ENCODE measurements at regions not wholly inside any gene's neighbourhood (a gene's known extent, or its start where the extent isn't known, plus 50 kb on each side); places are given as distances from the start of the nearest gene placed in this dataset.

DNA sequence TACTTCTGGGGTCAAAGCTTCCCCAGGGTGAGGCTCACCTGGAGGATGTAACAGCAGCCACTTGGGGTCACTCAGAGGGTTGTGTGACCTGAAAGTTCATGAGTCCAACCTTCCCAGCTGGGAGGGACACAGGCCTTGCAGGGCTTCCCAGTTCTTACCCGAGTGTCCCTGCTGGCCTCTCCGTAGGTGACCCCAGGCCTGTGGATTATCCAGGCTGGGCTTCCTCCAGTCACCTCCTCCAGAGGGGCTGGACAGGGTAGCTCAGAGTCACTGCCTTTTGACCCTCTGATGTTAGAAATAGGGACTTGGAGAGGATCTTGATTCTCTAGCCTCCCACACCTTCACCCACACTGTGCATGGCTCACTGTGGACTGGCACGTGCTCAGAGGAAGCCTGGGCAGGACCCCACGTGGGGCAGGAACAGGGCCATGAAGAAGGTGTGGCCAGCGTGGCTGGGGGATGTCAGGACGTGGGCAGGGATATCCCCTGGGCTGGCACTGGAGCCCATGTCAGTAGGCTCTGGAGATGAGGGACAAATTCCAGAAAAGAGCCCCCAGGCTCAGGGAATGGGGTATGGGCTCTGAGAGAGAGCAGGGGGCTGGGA is 131.8 kb downstream of the ACTL8 start:
- TF ChIP-seq, protein P1, sequence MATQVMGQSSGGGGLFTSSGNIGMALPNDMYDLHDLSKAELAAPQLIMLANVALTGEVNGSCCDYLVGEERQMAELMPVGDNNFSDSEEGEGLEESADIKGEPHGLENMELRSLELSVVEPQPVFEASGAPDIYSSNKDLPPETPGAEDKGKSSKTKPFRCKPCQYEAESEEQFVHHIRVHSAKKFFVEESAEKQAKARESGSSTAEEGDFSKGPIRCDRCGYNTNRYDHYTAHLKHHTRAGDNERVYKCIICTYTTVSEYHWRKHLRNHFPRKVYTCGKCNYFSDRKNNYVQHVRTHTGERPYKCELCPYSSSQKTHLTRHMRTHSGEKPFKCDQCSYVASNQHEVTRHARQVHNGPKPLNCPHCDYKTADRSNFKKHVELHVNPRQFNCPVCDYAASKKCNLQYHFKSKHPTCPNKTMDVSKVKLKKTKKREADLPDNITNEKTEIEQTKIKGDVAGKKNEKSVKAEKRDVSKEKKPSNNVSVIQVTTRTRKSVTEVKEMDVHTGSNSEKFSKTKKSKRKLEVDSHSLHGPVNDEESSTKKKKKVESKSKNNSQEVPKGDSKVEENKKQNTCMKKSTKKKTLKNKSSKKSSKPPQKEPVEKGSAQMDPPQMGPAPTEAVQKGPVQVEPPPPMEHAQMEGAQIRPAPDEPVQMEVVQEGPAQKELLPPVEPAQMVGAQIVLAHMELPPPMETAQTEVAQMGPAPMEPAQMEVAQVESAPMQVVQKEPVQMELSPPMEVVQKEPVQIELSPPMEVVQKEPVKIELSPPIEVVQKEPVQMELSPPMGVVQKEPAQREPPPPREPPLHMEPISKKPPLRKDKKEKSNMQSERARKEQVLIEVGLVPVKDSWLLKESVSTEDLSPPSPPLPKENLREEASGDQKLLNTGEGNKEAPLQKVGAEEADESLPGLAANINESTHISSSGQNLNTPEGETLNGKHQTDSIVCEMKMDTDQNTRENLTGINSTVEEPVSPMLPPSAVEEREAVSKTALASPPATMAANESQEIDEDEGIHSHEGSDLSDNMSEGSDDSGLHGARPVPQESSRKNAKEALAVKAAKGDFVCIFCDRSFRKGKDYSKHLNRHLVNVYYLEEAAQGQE (IDR thresholded peaks at IDR 0.05; ENCODE audit: insufficient replicate concordance, low read depth), result no peak
- TF ChIP-seq GABPA (IDR thresholded peaks at IDR 0.05; ENCODE audit: low read depth) (no peak), CTCF (IDR thresholded peaks at IDR 0.05; ENCODE audit: insufficient read depth, low read length) (no peak), POLR2AphosphoS5 (IDR thresholded peaks at IDR 0.05; ENCODE audit: low read depth) (no peak), SPI1 (IDR thresholded peaks at IDR 0.05; ENCODE audit: borderline replicate concordance, low read depth) (no peak)
- no peak overlapping the region for H3K4me3 ChIP-seq (replicated peaks; ENCODE audit: insufficient read depth, low read length)
- H3K27ac ChIP-seq (replicated peaks), result no peak overlapping the region
- no peaks in the 10 kb centered on the region for H3K27me3 ChIP-seq (ENCODE audit: insufficient read depth, poor library complexity, severe bottlenecking)
- no peak for DNase-seq (ENCODE audit: low read depth in 1 of 2, low spot score in 1 of 2)

DNA sequence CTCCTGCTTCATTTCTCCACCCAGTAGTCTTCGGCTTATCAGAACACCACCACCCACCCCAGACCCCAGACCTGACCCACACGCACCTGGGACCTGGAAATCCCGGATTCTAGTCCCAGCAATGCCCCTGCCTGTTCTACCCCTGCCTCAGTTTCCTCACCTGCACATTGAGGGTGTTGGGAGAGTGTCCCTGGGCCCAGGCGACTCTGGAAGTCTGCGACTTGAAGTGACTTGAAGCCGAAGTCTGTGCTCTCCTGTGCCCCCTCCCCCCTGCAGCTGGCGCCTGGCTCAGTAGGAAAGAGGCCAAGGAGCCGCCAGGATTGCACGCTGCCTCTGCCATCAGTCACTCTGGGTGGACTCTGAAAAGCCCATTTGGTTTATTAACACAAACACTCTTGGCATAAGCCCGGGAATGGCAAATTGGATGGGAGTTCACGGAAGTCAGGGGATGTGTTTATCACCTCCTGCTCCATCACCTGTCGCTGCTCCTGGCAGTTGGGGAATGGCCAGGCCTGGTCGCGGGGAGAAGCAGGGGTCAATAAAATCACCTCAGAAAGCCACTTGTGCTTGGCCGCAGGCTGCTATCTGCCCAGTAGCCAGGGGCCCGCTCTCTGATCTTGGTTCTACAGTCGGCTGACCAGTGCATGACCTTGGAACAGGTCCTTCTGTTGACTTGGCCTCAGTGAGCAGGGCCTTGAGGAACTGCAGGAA is 132.7 kb downstream of the ACTL8 start:
- DNase-seq (ENCODE audit: low read depth in 1 of 2, low spot score in 1 of 2), result no peak
- Histone ChIP-seq H3K27me3 (ENCODE audit: insufficient read depth, poor library complexity, severe bottlenecking) (no peaks in the 10 kb centered on the region), H3K4me3 (replicated peaks; ENCODE audit: insufficient read depth, low read length) (no peak overlapping the region), H3K27ac (replicated peaks) (no peak overlapping the region)
- TF ChIP-seq CTCF (IDR thresholded peaks at IDR 0.05; ENCODE audit: insufficient read depth, low read length) (no peak), GABPA (IDR thresholded peaks at IDR 0.05; ENCODE audit: low read depth) (no peak), SPI1 (IDR thresholded peaks at IDR 0.05; ENCODE audit: borderline replicate concordance, low read depth) (no peak), POLR2AphosphoS5 (IDR thresholded peaks at IDR 0.05; ENCODE audit: low read depth) (no peak)
- TF ChIP-seq, protein P1 (IDR thresholded peaks at IDR 0.05; ENCODE audit: insufficient replicate concordance, low read depth), result no peak

DNA sequence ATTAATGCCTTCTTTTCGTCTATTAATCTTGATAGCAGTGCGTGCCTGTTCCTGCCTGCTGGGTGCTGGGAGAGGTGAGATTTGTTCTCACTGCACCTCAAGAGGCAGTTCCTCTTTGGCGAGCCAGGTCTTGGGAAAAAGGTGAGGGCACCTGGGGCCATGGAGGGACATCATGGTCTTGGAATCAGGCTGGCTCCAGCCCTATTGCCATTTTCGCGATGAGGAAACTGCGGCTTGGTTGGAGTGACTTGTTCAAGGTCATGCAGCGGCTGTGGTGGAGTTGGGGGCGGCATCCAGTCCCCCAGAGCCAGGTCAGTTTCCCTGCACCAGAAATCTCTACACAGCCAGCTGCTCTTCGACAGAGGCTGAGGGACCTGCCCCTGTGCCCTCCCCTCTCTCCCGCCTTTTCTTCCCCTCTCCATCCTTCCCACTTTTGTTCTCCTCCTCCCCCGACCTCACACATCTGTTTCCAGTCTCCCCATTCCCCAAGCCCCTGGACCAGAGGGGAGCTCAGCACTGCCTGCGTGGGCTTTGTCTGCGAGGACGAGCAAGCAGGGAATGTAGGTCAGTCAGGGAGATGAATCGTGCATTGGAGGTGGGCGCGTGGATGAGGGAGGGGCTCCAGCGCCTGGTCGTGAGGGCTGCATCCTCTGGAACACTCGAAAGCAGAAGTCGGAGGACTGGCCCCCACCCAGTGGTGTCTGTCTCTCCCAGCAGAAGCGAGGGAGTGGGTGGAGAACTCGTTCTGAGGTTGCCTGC is 135.1 kb downstream of the ACTL8 start:
- H3K4me3 ChIP-seq (replicated peaks; ENCODE audit: insufficient read depth, low read length), result no peak overlapping the region
- no peak overlapping the region for H3K27ac ChIP-seq (replicated peaks)
- TF ChIP-seq, protein P1 (IDR thresholded peaks at IDR 0.05; ENCODE audit: insufficient replicate concordance, low read depth), result no peak
- TF ChIP-seq POLR2AphosphoS5 (IDR thresholded peaks at IDR 0.05; ENCODE audit: low read depth), result no peak
- no peak for TF ChIP-seq SPI1 (IDR thresholded peaks at IDR 0.05; ENCODE audit: borderline replicate concordance, low read depth)
- TF ChIP-seq GABPA (IDR thresholded peaks at IDR 0.05; ENCODE audit: low read depth), result no peak
- TF ChIP-seq CTCF (IDR thresholded peaks at IDR 0.05; ENCODE audit: insufficient read depth, low read length), result no peak
- no peaks in the 10 kb centered on the region for H3K27me3 ChIP-seq (ENCODE audit: insufficient read depth, poor library complexity, severe bottlenecking)
- no peak for DNase-seq (ENCODE audit: low read depth in 1 of 2, low spot score in 1 of 2)
